HCT116 (cell line): ENCODE measurements at regions not wholly inside any gene's neighbourhood (a gene's known extent, or its start where the extent isn't known, plus 50 kb on each side); places are given as distances from the start of the nearest gene placed in this dataset.

Source experiments
- ATAC-seq: fragments of 200-7000 bp; cut with Tn5 transposase; 2 replicates; pipeline ENCODE4 v1.9.1; 2020; ENCODE audit warnings: mild to moderate bottlenecking, moderate library complexity
- BruUV-seq: library from RNA; stranded (reverse); fragments of 400-500 nt; replicated peaks from 2 replicates; lab custom pipeline; 2021; lab: Mats Ljungman, UMichigan
- CTCF ChIA-PET: fragments of 300-600 bp; sonication (Branson Sonifier 250); formaldehyde crosslinking; loops from one replicate; lab custom pipeline; 2021; ENCODE audit warnings: antibody characterized with exemption; lab: Charles Lee
- POLR2A ChIA-PET: fragments of 300-600, 350-600 bp; sonication (Branson Sonifier 250); formaldehyde crosslinking; loops from one replicate; lab custom pipeline; 2021; ENCODE audit warnings: antibody characterized with exemption; lab: Charles Lee
- RAD21 ChIA-PET, 2 experiments: fragments of 300-600 bp; sonication (Branson Sonifier 250); formaldehyde crosslinking; loops; one replicate each; lab custom pipeline; 2023; ENCODE audit warnings: low total read pairs in 2 of 2; ENCODE audit not compliant: uncharacterized antibody in 2 of 2, unreplicated experiment in 2 of 2, low non-redundant PET in 1 of 2; lab: Charles Lee
- DNase-seq: peaks from one replicate; pipeline ENCODE4 v3.0.0-alpha.2; 2010; ENCODE audit warnings: low read depth, low spot score
- H2AFZ ChIP-seq: fragments of 200-600 bp; shearing (Covaris generic), sonication (generic); 2 replicates; pipeline ENCODE4 v1.6.1; 2017; ENCODE audit warnings: low read depth, mixed run types, mixed read lengths, antibody characterized with exemption, low read length; ENCODE audit not compliant: poor library complexity, severe bottlenecking
- H3K27ac ChIP-seq: 2 replicates; pipeline ENCODE4 v1.5.1; 2012; ENCODE audit warnings: low read depth, low read length
- H3K27me3 ChIP-seq: fragments of 200-600 bp; sonication (generic); 2 replicates; pipeline ENCODE4 v1.6.1; 2016; ENCODE audit warnings: mixed run types, low read length, mixed read lengths; ENCODE audit not compliant: insufficient read depth
- H3K36me3 ChIP-seq, 2 experiments: fragments of 200-500 bp in 1 of 2; fragments of 200-600 bp in 1 of 2; sonication (Bioruptor generic) in 1 of 2; sonication (generic) in 1 of 2; 2 replicates each; pipeline versions ENCODE4 v1.5.1 to v1.6.1; 2014 to 2016; ENCODE audit warnings: low read length in 2 of 2, inconsistent platforms in 1 of 2, mixed read lengths in 1 of 2, mixed run types in 1 of 2; ENCODE audit not compliant: insufficient read depth in 2 of 2, control insufficient read depth in 1 of 2
- H3K4me1 ChIP-seq, 2 experiments: fragments of 200-600 bp in 1 of 2; sonication (generic) in 1 of 2; 2 replicates each; pipeline versions ENCODE4 v1.5.1 to v1.6.1; 2012 to 2017; ENCODE audit warnings: low read length in 2 of 2, inconsistent platforms in 1 of 2, mild to moderate bottlenecking in 1 of 2, mixed read lengths in 1 of 2, mixed run types in 1 of 2, moderate library complexity in 1 of 2; ENCODE audit not compliant: insufficient read depth in 2 of 2, control insufficient read depth in 1 of 2
- H3K4me2 ChIP-seq: fragments of 200-600 bp; sonication (generic); 2 replicates; pipeline ENCODE4 v1.6.1; 2017; ENCODE audit warnings: mixed run types, low read length, mixed read lengths
- H3K4me3 ChIP-seq, 2 experiments: fragments of 200-600 bp in 1 of 2; sonication (generic) in 1 of 2; replicated peaks in 1 of 2; 2 replicates each; pipeline ENCODE4 v1.5.1; 2011 to 2016; ENCODE audit warnings: low read length in 2 of 2, control low read depth in 1 of 2, low read depth in 1 of 2, mild to moderate bottlenecking in 1 of 2, mixed read lengths in 1 of 2, mixed run types in 1 of 2
- H3K79me2 ChIP-seq: fragments of 200-600 bp; sonication (generic); 2 replicates; pipeline ENCODE4 v1.6.1; 2017; ENCODE audit warnings: mild to moderate bottlenecking, mixed run types, low read length, moderate library complexity, mixed read lengths; ENCODE audit not compliant: insufficient read depth
- H3K9ac ChIP-seq: fragments of 200-600 bp; sonication (generic); 2 replicates; pipeline ENCODE4 v1.6.1; 2016; ENCODE audit warnings: low read length, mixed read lengths
- H3K9me2 ChIP-seq: fragments of 200-600 bp; sonication (generic), shearing (Covaris generic); 2 replicates; pipeline ENCODE4 v1.6.1; 2017; ENCODE audit warnings: mixed run types, mild to moderate bottlenecking, moderate library complexity; ENCODE audit not compliant: insufficient read depth
- H3K9me3 ChIP-seq, 2 experiments: fragments of 200-500 bp in 1 of 2; fragments of 200-600 bp in 1 of 2; sonication (Bioruptor generic) in 1 of 2; sonication (generic) in 1 of 2; 2 replicates each; pipeline ENCODE4 v1.6.1; 2014 to 2017; ENCODE audit warnings: low read length in 2 of 2, mixed read lengths in 2 of 2, inconsistent platforms in 1 of 2, low read depth in 1 of 2, mild to moderate bottlenecking in 1 of 2, mixed run types in 1 of 2, moderate library complexity in 1 of 2; ENCODE audit not compliant: control insufficient read depth in 1 of 2, insufficient read depth in 1 of 2
- H4K20me1 ChIP-seq: fragments of 200-600 bp; sonication (generic), shearing (Covaris generic); 2 replicates; pipeline ENCODE4 v1.6.1; 2017; ENCODE audit warnings: mixed run types, mild to moderate bottlenecking, moderate library complexity; ENCODE audit not compliant: insufficient read depth
- CBX3 ChIP-seq: IDR thresholded peaks from 2 replicates; pipeline ENCODE4 v1.6.1; 2012; ENCODE audit warnings: low read depth
- CEBPB ChIP-seq: IDR thresholded peaks from 2 replicates; pipeline ENCODE4 v1.6.1; 2012; ENCODE audit warnings: low read depth
- EGR1 ChIP-seq: IDR thresholded peaks from 2 replicates; pipeline ENCODE4 v1.6.1; 2012; ENCODE audit warnings: low read depth
- ELF1 ChIP-seq: IDR thresholded peaks from 2 replicates; pipeline ENCODE4 v1.6.1; 2012; ENCODE audit warnings: low read depth, borderline replicate concordance
- EZH2 ChIP-seq: fragments of 200-600 bp; sonication (generic); IDR thresholded peaks from 2 replicates; pipeline ENCODE4 v1.6.1; 2017; ENCODE audit warnings: antibody characterized with exemption, mixed run types
- POLR2AphosphoS5 ChIP-seq: IDR thresholded peaks from 2 replicates; pipeline ENCODE4 v1.6.1; 2011; ENCODE audit warnings: mild to moderate bottlenecking, low read depth, low read length, moderate library complexity
- RAD21 ChIP-seq: IDR thresholded peaks from 2 replicates; pipeline ENCODE4 v1.6.1; 2012; ENCODE audit warnings: low read depth, mild to moderate bottlenecking
- SIN3A ChIP-seq: IDR thresholded peaks from 2 replicates; pipeline ENCODE4 v1.6.1; 2012; ENCODE audit warnings: low read depth
- SRF ChIP-seq: IDR thresholded peaks from 2 replicates; pipeline ENCODE4 v1.6.1; 2012; ENCODE audit warnings: low read depth
- TCF7L2 ChIP-seq: IDR thresholded peaks from 2 replicates; pipeline ENCODE4 v1.7.0; 2011; ENCODE audit warnings: borderline replicate concordance, inconsistent platforms; ENCODE audit not compliant: insufficient read depth, insufficient read length; ENCODE audit errors: extremely low read depth
- ZFX ChIP-seq: fragments of 450-650 bp; IDR thresholded peaks from 2 replicates; pipeline ENCODE4 v1.6.1; 2017
- intact Hi-C: fragments of 100-400 bp; cut with micrococcal nuclease; formaldehyde crosslinking; loops from 2 replicates; pipeline ENCODE4 v1.10.0; 2022
- TF ChIP-seq, protein P1 (sequence below): IDR thresholded peaks from 2 replicates; pipeline ENCODE4 v1.6.1; 2012; ENCODE audit warnings: low read depth
- TF ChIP-seq, protein P2 (sequence below): IDR thresholded peaks from 2 replicates; pipeline ENCODE4 v1.6.1; 2012
- TF ChIP-seq, protein P3 (sequence below): IDR thresholded peaks from 2 replicates; pipeline ENCODE4 v1.6.1; 2012
- TF ChIP-seq, protein P4 (sequence below), 3 experiments: fragments of 200-600 bp in 1 of 3; sonication (generic) in 1 of 3; IDR thresholded peaks in 2 of 3; conservative IDR thresholded peaks in 1 of 3; 2 replicates each; pipeline ENCODE4 v1.5.1; 2012 to 2017; ENCODE audit warnings: low read depth in 2 of 3, low read length in 2 of 3, antibody characterized with exemption in 1 of 3, borderline replicate concordance in 1 of 3, control low read depth in 1 of 3, mild to moderate bottlenecking in 1 of 3, mixed read lengths in 1 of 3, mixed run types in 1 of 3, moderate library complexity in 1 of 3; ENCODE audit not compliant: insufficient read depth in 1 of 3

DNA sequence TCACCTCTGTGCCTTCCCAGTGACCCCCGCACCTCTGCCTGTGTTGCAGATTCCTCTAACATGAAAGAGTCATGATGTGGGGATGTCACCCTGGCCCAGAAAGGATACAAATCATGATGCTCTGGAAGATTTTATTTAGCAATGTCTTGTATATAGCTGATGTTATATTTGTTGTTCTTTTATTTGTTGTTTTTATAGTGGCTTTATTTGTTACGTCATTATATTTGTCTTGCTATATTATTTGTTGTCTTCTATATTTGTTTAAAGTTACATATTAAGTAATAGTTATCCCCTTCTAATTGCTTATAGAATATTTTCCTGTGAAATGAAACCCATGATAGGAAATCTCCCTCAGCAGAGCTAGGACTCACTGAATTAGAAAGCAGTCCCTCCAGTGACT lies 1149.2 kb downstream of the UQCRFS1 start:
- Histone ChIP-seq H3K27ac (no peak overlapping the region), H2AFZ (no peak overlapping the region), H3K9me2 (no peaks in the 10 kb centered on the region), H3K27me3 (no peaks in the 10 kb centered on the region), H3K4me3 (no peak overlapping the region), H3K36me3 (no peaks in the 10 kb centered on the region), H3K9me3 (peaks cover 38 to 50% of the 10 kb centered on the region in 2 experiments; a peak in 2 of 4 replicates), H4K20me1 (no peaks in the 10 kb centered on the region), H3K4me2 (no peak overlapping the region), H3K79me2 (no peaks in the 10 kb centered on the region)
- ChIA-PET RAD21 (no interaction called here), CTCF (no interaction called here), POLR2A (no interaction called here)
- no TSS peak for BruUV-seq
- intact Hi-C loops: no loop called here
- DNase-seq (no peak), ATAC-seq (no peak)
- no peak for TF ChIP-seq EGR1
- TF ChIP-seq, protein P1, sequence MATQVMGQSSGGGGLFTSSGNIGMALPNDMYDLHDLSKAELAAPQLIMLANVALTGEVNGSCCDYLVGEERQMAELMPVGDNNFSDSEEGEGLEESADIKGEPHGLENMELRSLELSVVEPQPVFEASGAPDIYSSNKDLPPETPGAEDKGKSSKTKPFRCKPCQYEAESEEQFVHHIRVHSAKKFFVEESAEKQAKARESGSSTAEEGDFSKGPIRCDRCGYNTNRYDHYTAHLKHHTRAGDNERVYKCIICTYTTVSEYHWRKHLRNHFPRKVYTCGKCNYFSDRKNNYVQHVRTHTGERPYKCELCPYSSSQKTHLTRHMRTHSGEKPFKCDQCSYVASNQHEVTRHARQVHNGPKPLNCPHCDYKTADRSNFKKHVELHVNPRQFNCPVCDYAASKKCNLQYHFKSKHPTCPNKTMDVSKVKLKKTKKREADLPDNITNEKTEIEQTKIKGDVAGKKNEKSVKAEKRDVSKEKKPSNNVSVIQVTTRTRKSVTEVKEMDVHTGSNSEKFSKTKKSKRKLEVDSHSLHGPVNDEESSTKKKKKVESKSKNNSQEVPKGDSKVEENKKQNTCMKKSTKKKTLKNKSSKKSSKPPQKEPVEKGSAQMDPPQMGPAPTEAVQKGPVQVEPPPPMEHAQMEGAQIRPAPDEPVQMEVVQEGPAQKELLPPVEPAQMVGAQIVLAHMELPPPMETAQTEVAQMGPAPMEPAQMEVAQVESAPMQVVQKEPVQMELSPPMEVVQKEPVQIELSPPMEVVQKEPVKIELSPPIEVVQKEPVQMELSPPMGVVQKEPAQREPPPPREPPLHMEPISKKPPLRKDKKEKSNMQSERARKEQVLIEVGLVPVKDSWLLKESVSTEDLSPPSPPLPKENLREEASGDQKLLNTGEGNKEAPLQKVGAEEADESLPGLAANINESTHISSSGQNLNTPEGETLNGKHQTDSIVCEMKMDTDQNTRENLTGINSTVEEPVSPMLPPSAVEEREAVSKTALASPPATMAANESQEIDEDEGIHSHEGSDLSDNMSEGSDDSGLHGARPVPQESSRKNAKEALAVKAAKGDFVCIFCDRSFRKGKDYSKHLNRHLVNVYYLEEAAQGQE: no peak
- TF ChIP-seq, protein P2, sequence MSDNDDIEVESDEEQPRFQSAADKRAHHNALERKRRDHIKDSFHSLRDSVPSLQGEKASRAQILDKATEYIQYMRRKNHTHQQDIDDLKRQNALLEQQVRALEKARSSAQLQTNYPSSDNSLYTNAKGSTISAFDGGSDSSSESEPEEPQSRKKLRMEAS: no peak
- no peak for TF ChIP-seq TCF7L2
- TF ChIP-seq EZH2: no peak
- no peak for TF ChIP-seq SRF
- TF ChIP-seq, protein P3, sequence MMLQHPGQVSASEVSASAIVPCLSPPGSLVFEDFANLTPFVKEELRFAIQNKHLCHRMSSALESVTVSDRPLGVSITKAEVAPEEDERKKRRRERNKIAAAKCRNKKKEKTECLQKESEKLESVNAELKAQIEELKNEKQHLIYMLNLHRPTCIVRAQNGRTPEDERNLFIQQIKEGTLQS: no peak
- no peak for TF ChIP-seq ZFX
- no peak for TF ChIP-seq POLR2AphosphoS5
- TF ChIP-seq RAD21: no peak
- no peak for TF ChIP-seq ELF1
- TF ChIP-seq, protein P4, sequence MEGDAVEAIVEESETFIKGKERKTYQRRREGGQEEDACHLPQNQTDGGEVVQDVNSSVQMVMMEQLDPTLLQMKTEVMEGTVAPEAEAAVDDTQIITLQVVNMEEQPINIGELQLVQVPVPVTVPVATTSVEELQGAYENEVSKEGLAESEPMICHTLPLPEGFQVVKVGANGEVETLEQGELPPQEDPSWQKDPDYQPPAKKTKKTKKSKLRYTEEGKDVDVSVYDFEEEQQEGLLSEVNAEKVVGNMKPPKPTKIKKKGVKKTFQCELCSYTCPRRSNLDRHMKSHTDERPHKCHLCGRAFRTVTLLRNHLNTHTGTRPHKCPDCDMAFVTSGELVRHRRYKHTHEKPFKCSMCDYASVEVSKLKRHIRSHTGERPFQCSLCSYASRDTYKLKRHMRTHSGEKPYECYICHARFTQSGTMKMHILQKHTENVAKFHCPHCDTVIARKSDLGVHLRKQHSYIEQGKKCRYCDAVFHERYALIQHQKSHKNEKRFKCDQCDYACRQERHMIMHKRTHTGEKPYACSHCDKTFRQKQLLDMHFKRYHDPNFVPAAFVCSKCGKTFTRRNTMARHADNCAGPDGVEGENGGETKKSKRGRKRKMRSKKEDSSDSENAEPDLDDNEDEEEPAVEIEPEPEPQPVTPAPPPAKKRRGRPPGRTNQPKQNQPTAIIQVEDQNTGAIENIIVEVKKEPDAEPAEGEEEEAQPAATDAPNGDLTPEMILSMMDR (IDR thresholded peaks at IDR 0.05 in 2 of 3, conservative IDR thresholded peaks at IDR 0.05 in 1 of 3; ENCODE audit: borderline replicate concordance in 1 of 3, insufficient read depth in 1 of 3, low read depth in 2 of 3, low read length in 2 of 3): no peak
- no peak for TF ChIP-seq SIN3A
- no peak for TF ChIP-seq CBX3
- TF ChIP-seq CEBPB: no peak
- TF ChIP-seq, all 23 proteins: peak for 0
- no peak overlapping the region for H3K9ac ChIP-seq
- no peaks in the 10 kb centered on the region for H3K4me1 ChIP-seq
